Spleen (tissue), 7 donors: ENCODE measurements at regions not wholly inside any gene's neighbourhood (a gene's known extent, or its start where the extent isn't known, plus 50 kb on each side); places are given as distances from the start of the nearest gene placed in this dataset.

ENCODE experiments used
- CTCF ChIP-seq, 11 experiments: fragments of 200-600 bp in 7 of 11; fragments of 450-650 bp in 4 of 11; sonication (generic) in 4 of 11; IDR thresholded peaks in 8 of 11; conservative IDR thresholded peaks in 3 of 11; 1 replicate in 7 of 11; 2 replicates in 4 of 11; pipeline versions ENCODE4 v1.4.0 to v1.8.0; 2016 to 2021; ENCODE audit warnings: antibody characterized with exemption in 11 of 11, inconsistent platforms in 4 of 11, mild to moderate bottlenecking in 1 of 11
- POLR2AphosphoS5 ChIP-seq, 3 donors: sonication (generic); formaldehyde crosslinking; IDR thresholded peaks; one replicate each; pipeline ENCODE4 v1.5.1; 2017; ENCODE audit warnings: antibody characterized with exemption in 3 of 3
- donor health status: DM: no; HTN: no; CAD: no; lungs with moderate emphysema.
- donor health status: DM: no; HTN: no; CAD: no.
- donor health status: DM: no; HTN: no; CAD: no.

GRCh38 chr13:64071352-64071751 is 2655.7 kb upstream of the PCDH20 start:
- TF ChIP-seq CTCF (IDR thresholded peaks at IDR 0.05 in 8 of 11, conservative IDR thresholded peaks at IDR 0.05 in 3 of 11) (no peak), POLR2AphosphoS5 (IDR thresholded peaks at IDR 0.05) (no peak)
